ENCODE measurements at regions not wholly inside any gene's neighbourhood (a gene's known extent, or its start where the extent isn't known, plus 50 kb on each side); places are given as distances from the start of the nearest gene placed in this dataset.

GRCh38 chr2:155980941-155981560 is 351.5 kb downstream of the NR4A2 start:
- Histone ChIP-seq H4K5ac (ENCODE audit: insufficient read length, low read depth, low read length) (no peak overlapping the region), H3K4ac (ENCODE audit: low read depth, low read length) (no peak overlapping the region), H3K23me2 (ENCODE audit: insufficient read length, low read depth, low read length, poor library complexity, severe bottlenecking) (no peaks in the 10 kb centered on the region), H3K79me1 (ENCODE audit: insufficient read depth, low read depth, low read length, poor library complexity, severe bottlenecking) (no peaks in the 10 kb centered on the region), H3K27me3 (ENCODE audit: insufficient read depth, low read length) (no peaks in the 10 kb centered on the region), H4K8ac (replicated peaks; ENCODE audit: insufficient read length, low read depth, low read length) (no peak overlapping the region), H2AK5ac (ENCODE audit: insufficient read length, low read length) (no peak overlapping the region), H3K27ac (ENCODE audit: insufficient read length, low read depth, low read length) (no peak overlapping the region), H3K4me2 (ENCODE audit: insufficient read depth, insufficient read length, low read length) (no peak overlapping the region), H2BK12ac (ENCODE audit: insufficient read length, low read depth, low read length) (no peak overlapping the region), H3K23ac (ENCODE audit: insufficient read length, low read depth, low read length) (no peak overlapping the region), H2BK5ac (ENCODE audit: insufficient read length, low read length) (no peak overlapping the region), H2AFZ (ENCODE audit: low read length) (no peak overlapping the region), H3K56ac (ENCODE audit: insufficient read length, low read depth, low read length) (no peak overlapping the region), H3K79me2 (ENCODE audit: insufficient read depth, low read length) (no peaks in the 10 kb centered on the region), H3K18ac (ENCODE audit: insufficient read length, low read depth, low read length) (no peak overlapping the region), H3K14ac (ENCODE audit: insufficient read depth, low read length) (no peak overlapping the region), H2BK15ac (ENCODE audit: low read depth, low read length) (no peak overlapping the region), H3K9ac (ENCODE audit: extremely low read depth, insufficient read length, low read length) (no peak overlapping the region), H2BK120ac (ENCODE audit: low read depth, low read length, poor library complexity, severe bottlenecking) (no peak overlapping the region), H3T11ph (ENCODE audit: low read length) (no peak overlapping the region), H3K9me3 (ENCODE audit: control insufficient read depth, low read depth, low read length) (no peaks in the 10 kb centered on the region), H4K20me1 (ENCODE audit: control insufficient read depth, insufficient read depth, insufficient read length) (no peaks in the 10 kb centered on the region), H3K4me1 (ENCODE audit: insufficient read depth, low read length) (no peaks in the 10 kb centered on the region), H4K91ac (ENCODE audit: insufficient read length, low read depth, low read length) (no peak overlapping the region), H2BK20ac (ENCODE audit: low read depth, low read length, poor library complexity, severe bottlenecking) (no peak overlapping the region)
- H3K4me1 Mint-ChIP-seq, result peaks cover 25 to 32% of the 10 kb centered on the region in 2 experiments
- WGBS (ENCODE audit: extremely low coverage, insufficient read length, low lambda C conversion rate), result 100% methylated on average over 1 of the region's 3 CpGs
- no peak for TF ChIP-seq CTCF (conservative IDR thresholded peaks at IDR 0.05)
- no peak for DNase-seq
- H3K27ac Mint-ChIP-seq, result peak overlapping the region in 2 of 3 experiments; percentile 36 to 53; a peak in 2 of 7 replicates
- no peaks in the 10 kb centered on the region for H3K9me3 Mint-ChIP-seq
- H3K27me3 Mint-ChIP-seq (ENCODE audit: low read depth), result no peaks in the 10 kb centered on the region
- no peaks in the 10 kb centered on the region for H3K36me3 Mint-ChIP-seq (ENCODE audit: insufficient read depth in 1 of 3, low read depth in 3 of 3)
- H3K4me3 Mint-ChIP-seq, result no peak overlapping the region

Data from H9 (cell line).